ENCODE measurements at regions not wholly inside any gene's neighbourhood (a gene's known extent, or its start where the extent isn't known, plus 50 kb on each side); places are given as distances from the start of the nearest gene placed in this dataset.

GRCh38 chr3:126291537-126291936 is 65.7 kb downstream of the KLF15 start:
- TF ChIP-seq, protein P1, sequence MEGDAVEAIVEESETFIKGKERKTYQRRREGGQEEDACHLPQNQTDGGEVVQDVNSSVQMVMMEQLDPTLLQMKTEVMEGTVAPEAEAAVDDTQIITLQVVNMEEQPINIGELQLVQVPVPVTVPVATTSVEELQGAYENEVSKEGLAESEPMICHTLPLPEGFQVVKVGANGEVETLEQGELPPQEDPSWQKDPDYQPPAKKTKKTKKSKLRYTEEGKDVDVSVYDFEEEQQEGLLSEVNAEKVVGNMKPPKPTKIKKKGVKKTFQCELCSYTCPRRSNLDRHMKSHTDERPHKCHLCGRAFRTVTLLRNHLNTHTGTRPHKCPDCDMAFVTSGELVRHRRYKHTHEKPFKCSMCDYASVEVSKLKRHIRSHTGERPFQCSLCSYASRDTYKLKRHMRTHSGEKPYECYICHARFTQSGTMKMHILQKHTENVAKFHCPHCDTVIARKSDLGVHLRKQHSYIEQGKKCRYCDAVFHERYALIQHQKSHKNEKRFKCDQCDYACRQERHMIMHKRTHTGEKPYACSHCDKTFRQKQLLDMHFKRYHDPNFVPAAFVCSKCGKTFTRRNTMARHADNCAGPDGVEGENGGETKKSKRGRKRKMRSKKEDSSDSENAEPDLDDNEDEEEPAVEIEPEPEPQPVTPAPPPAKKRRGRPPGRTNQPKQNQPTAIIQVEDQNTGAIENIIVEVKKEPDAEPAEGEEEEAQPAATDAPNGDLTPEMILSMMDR (IDR thresholded peaks at IDR 0.05) = no peak
- TF ChIP-seq EZH2 (IDR thresholded peaks at IDR 0.05) (no peak), EZH2phosphoT487 (IDR thresholded peaks at IDR 0.05) (no peak)
